Activated T-cell treated with anti-CD3 and anti-CD28 coated beads, Interleukin-2, amount 50 U/mL, for 24 hours (primary cell): ENCODE measurements at regions not wholly inside any gene's neighbourhood (a gene's known extent, or its start where the extent isn't known, plus 50 kb on each side); places are given as distances from the start of the nearest gene placed in this dataset.
"Not testable (repeated sequence)": the region's sequence is repeated elsewhere in the genome, so short reads cannot be mapped to it uniquely, and the experiment has no call there.

Experiments
- DNase-seq: peaks from one replicate; pipeline ENCODE4 v3.0.0-alpha.2; 2020
- H3K27ac Mint-ChIP-seq: 2 replicates; pipeline ENCODE4 v1.8.0; 2020; ENCODE audit warnings: mild to moderate bottlenecking, mixed read lengths
- H3K27me3 Mint-ChIP-seq: 2 replicates; pipeline ENCODE4 v1.8.0; 2020; ENCODE audit warnings: mixed read lengths
- H3K36me3 Mint-ChIP-seq: 2 replicates; pipeline ENCODE4 v1.8.0; 2020; ENCODE audit warnings: low read depth, mixed read lengths
- H3K4me1 Mint-ChIP-seq: 2 replicates; pipeline ENCODE4 v1.8.0; 2020; ENCODE audit warnings: low read depth, mixed read lengths
- H3K4me3 Mint-ChIP-seq: 2 replicates; pipeline ENCODE4 v1.8.0; 2020; ENCODE audit warnings: mild to moderate bottlenecking, moderate library complexity, mixed read lengths
- H3K9me3 Mint-ChIP-seq: 2 replicates; pipeline ENCODE4 v1.8.0; 2020; ENCODE audit warnings: mixed read lengths

GRCh38 chr22:23424031-23424430 is 156.1 kb downstream of the IGLL1 start:
- Mint-ChIP-seq H3K9me3 (peaks cover 5% of the 10 kb centered on the region), H3K27me3 (no peaks in the 10 kb centered on the region), H3K36me3 (no peaks in the 10 kb centered on the region), H3K4me3 (no peak overlapping the region), H3K4me1 (no peaks in the 10 kb centered on the region), H3K27ac (no peak overlapping the region)
- no peak for DNase-seq

GRCh38 chr22:23422281-23422680 is 157.8 kb downstream of the IGLL1 start:
- H3K4me3 Mint-ChIP-seq, H3K27ac Mint-ChIP-seq, H3K36me3 Mint-ChIP-seq, H3K4me1 Mint-ChIP-seq, H3K9me3 Mint-ChIP-seq, H3K27me3 Mint-ChIP-seq, DNase-seq: not testable (repeated sequence)

- DNase-seq, H3K4me3 Mint-ChIP-seq, H3K27me3 Mint-ChIP-seq, H3K4me1 Mint-ChIP-seq, H3K9me3 Mint-ChIP-seq, H3K27ac Mint-ChIP-seq, H3K36me3 Mint-ChIP-seq: not testable (repeated sequence)
These were observed 158.8 kb downstream of the IGLL1 start for GRCh38 chr22:23421300-23421699.

- Mint-ChIP-seq H3K36me3 (no peaks in the 10 kb centered on the region), H3K4me1 (no peaks in the 10 kb centered on the region), H3K27me3 (no peaks in the 10 kb centered on the region), H3K9me3 (no peaks in the 10 kb centered on the region), H3K4me3 (no peak overlapping the region), H3K27ac (no peak overlapping the region)
- no peak for DNase-seq
These were observed 160.2 kb downstream of the IGLL1 start for GRCh38 chr22:23419931-23420330.

GRCh38 chr22:23419171-23419570 is 160.9 kb downstream of the IGLL1 start:
- Mint-ChIP-seq H3K27ac (no peak overlapping the region), H3K4me3 (no peak overlapping the region), H3K27me3 (no peaks in the 10 kb centered on the region), H3K9me3 (no peaks in the 10 kb centered on the region), H3K4me1 (no peaks in the 10 kb centered on the region), H3K36me3 (no peaks in the 10 kb centered on the region)
- no peak for DNase-seq

GRCh38 chr22:23418159-23418788 is 161.8 kb downstream of the IGLL1 start:
- no peak overlapping the region for H3K27ac Mint-ChIP-seq
- no peaks in the 10 kb centered on the region for H3K4me1 Mint-ChIP-seq
- no peaks in the 10 kb centered on the region for H3K9me3 Mint-ChIP-seq
- DNase-seq = no peak
- no peaks in the 10 kb centered on the region for H3K36me3 Mint-ChIP-seq
- no peak overlapping the region for H3K4me3 Mint-ChIP-seq
- H3K27me3 Mint-ChIP-seq = no peaks in the 10 kb centered on the region

- not testable (repeated sequence) for H3K27ac Mint-ChIP-seq, H3K36me3 Mint-ChIP-seq, H3K4me1 Mint-ChIP-seq, DNase-seq, H3K4me3 Mint-ChIP-seq, H3K27me3 Mint-ChIP-seq, H3K9me3 Mint-ChIP-seq
These were observed 162.8 kb downstream of the IGLL1 start for GRCh38 chr22:23417327-23417726.

- not testable (repeated sequence) for H3K36me3 Mint-ChIP-seq, H3K27ac Mint-ChIP-seq, H3K27me3 Mint-ChIP-seq, H3K4me3 Mint-ChIP-seq, DNase-seq, H3K9me3 Mint-ChIP-seq
- peaks cover 12% of the 10 kb centered on the region for H3K4me1 Mint-ChIP-seq
These were observed 163.9 kb downstream of the IGLL1 start for GRCh38 chr22:23416169-23416690.

GRCh38 chr22:23415490-23415851 is 164.6 kb downstream of the IGLL1 start:
- no peaks in the 10 kb centered on the region for H3K9me3 Mint-ChIP-seq
- H3K27ac Mint-ChIP-seq = no peak overlapping the region
- no peaks in the 10 kb centered on the region for H3K36me3 Mint-ChIP-seq
- DNase-seq = no peak
- no peak overlapping the region for H3K4me3 Mint-ChIP-seq
- H3K27me3 Mint-ChIP-seq = no peaks in the 10 kb centered on the region
- H3K4me1 Mint-ChIP-seq = peaks cover 13% of the 10 kb centered on the region

- Mint-ChIP-seq H3K9me3 (no peaks in the 10 kb centered on the region), H3K27ac (no peak overlapping the region), H3K4me3 (no peak overlapping the region), H3K36me3 (no peaks in the 10 kb centered on the region), H3K4me1 (peaks cover 13% of the 10 kb centered on the region), H3K27me3 (no peaks in the 10 kb centered on the region)
- DNase-seq = no peak
These were observed 165.2 kb downstream of the IGLL1 start for GRCh38 chr22:23414727-23415489.

GRCh38 chr22:23411739-23412138 is 168.4 kb downstream of the IGLL1 start:
- Mint-ChIP-seq H3K27ac (no peak overlapping the region), H3K27me3 (no peaks in the 10 kb centered on the region), H3K4me3 (no peak overlapping the region), H3K36me3 (no peaks in the 10 kb centered on the region), H3K9me3 (no peaks in the 10 kb centered on the region), H3K4me1 (peaks cover 13% of the 10 kb centered on the region)
- DNase-seq = no peak

GRCh38 chr22:23410411-23410810 is 169.7 kb downstream of the IGLL1 start:
- H3K4me3 Mint-ChIP-seq = no peak overlapping the region
- no peak for DNase-seq
- no peaks in the 10 kb centered on the region for H3K9me3 Mint-ChIP-seq
- no peaks in the 10 kb centered on the region for H3K36me3 Mint-ChIP-seq
- H3K27me3 Mint-ChIP-seq = no peaks in the 10 kb centered on the region
- peaks cover 13% of the 10 kb centered on the region for H3K4me1 Mint-ChIP-seq
- H3K27ac Mint-ChIP-seq = no peak overlapping the region

GRCh38 chr22:23409976-23410375 is 170.1 kb downstream of the IGLL1 start:
- no peak overlapping the region for H3K27ac Mint-ChIP-seq

GRCh38 chr22:23408321-23408720 is 171.8 kb downstream of the IGLL1 start:
- DNase-seq = no peak
- Mint-ChIP-seq H3K9me3 (no peaks in the 10 kb centered on the region), H3K4me1 (peaks cover 13% of the 10 kb centered on the region), H3K27me3 (no peaks in the 10 kb centered on the region), H3K36me3 (no peaks in the 10 kb centered on the region), H3K27ac (no peak overlapping the region), H3K4me3 (no peak overlapping the region)

More at GRCh38 chr22:23409976-23410375, 170.1 kb downstream of the IGLL1 start:
- Mint-ChIP-seq H3K27me3 (no peaks in the 10 kb centered on the region), H3K4me1 (peaks cover 13% of the 10 kb centered on the region), H3K4me3 (no peak overlapping the region), H3K36me3 (no peaks in the 10 kb centered on the region), H3K9me3 (no peaks in the 10 kb centered on the region)
- DNase-seq = no peak

- Mint-ChIP-seq H3K9me3 (no peaks in the 10 kb centered on the region), H3K36me3 (no peaks in the 10 kb centered on the region), H3K4me3 (no peak overlapping the region), H3K27me3 (no peaks in the 10 kb centered on the region), H3K27ac (no peak overlapping the region), H3K4me1 (no peaks in the 10 kb centered on the region)
- no peak for DNase-seq
These were observed 174.7 kb downstream of the IGLL1 start for GRCh38 chr22:23405366-23405851.
